ENCODE measurements at regions not wholly inside any gene's neighbourhood (a gene's known extent, or its start where the extent isn't known, plus 50 kb on each side); places are given as distances from the start of the nearest gene placed in this dataset.

- no peak for DNase-seq (ENCODE audit: low read depth, low spot score)
Measured at GRCh38 chr22:47591709-47592108, 829.3 kb downstream of the TBC1D22A start.

GRCh38 chr22:47591016-47591415 lies 828.6 kb downstream of the TBC1D22A start:
- DNase-seq (ENCODE audit: low read depth, low spot score) = no peak

DNA sequence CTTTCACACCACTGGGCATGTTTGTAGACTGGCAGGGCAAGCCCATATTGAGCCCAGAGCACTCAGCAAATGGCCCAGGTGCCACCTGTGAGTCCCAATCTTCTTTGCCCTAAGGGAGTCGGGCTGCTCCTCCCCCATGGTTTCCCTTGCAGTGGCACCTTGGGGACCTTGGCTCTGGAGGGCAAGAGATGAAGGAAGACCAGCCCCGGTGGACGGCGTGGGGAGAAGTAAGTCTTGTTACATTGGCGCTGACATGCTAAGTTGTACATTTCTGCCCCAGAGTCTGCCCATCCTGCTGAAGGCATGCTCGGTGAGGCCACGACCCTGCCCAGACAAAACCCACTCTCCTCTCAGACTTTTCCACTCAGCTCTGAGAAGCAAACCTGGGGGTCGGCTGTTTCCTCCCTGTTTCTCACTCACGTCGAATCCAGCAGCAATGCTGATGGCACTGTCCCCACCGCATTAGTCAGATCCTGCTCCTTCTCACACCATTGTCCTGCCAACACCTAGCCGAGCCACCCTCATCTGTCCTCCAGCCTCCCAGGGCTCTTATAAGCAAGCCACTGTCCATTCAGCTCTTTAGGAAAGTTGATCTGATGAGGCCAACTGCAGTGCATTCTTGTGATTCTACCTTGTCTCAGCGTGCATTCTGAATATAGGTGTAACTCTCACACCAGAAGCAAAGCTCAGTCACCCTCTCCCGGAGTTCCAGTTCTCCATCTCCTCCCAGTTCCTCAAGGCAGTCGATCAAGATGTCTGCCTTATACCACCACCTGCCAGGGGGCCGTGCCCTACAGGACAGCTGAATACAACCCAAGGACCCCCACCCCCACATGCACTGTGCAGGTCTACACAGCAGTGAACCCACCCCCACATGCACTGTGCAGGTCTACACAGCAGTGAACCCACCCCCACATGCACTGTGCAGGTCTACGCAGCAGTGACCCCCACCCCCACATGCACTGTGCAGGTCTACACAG lies 827.1 kb downstream of the TBC1D22A start:
- no peak for DNase-seq (ENCODE audit: low read depth, low spot score)

- DNase-seq (ENCODE audit: low read depth, low spot score) = no peak
Measured at GRCh38 chr22:47588578-47588960, 826.1 kb downstream of the TBC1D22A start.

GRCh38 chr22:47587861-47588577 lies 825.6 kb downstream of the TBC1D22A start:
- no peak for DNase-seq (ENCODE audit: low read depth, low spot score)

GRCh38 chr22:47587361-47587760 lies 824.9 kb downstream of the TBC1D22A start:
- DNase-seq (ENCODE audit: low read depth, low spot score) = no peak

GRCh38 chr22:47586946-47587345 lies 824.5 kb downstream of the TBC1D22A start:
- no peak for DNase-seq (ENCODE audit: low read depth, low spot score)

DNA sequence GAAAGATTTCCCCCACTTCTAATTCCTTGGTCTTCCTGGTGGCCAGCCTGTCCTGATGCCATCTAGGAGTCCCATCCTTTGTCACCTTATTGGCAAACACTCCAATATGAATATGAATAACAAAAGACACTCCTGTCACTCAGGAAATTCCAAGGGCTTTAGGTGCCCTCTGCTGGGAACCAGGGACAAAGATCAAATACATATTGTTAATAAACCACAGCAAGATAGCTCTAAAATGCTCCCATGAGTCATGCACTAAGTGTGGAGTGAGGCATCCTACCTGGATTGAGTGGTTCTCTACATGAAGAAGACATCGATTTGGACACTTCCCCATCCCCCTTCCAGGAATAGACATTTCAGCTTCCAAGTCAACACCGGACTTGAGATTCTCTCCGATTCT lies 823.6 kb downstream of the TBC1D22A start:
- no peak for DNase-seq (ENCODE audit: low read depth, low spot score)

- DNase-seq (ENCODE audit: low read depth, low spot score) = no peak
Measured at GRCh38 chr22:47583959-47584562, 821.6 kb downstream of the TBC1D22A start.

- no peak for DNase-seq (ENCODE audit: low read depth, low spot score)
Measured at GRCh38 chr22:47582067-47582466, 819.6 kb downstream of the TBC1D22A start.

GRCh38 chr22:47580121-47580520 lies 817.7 kb downstream of the TBC1D22A start:
- DNase-seq (ENCODE audit: low read depth, low spot score) = no peak

GRCh38 chr22:47576908-47577307 lies 814.5 kb downstream of the TBC1D22A start:
- no peak for DNase-seq (ENCODE audit: low read depth, low spot score)

DNA sequence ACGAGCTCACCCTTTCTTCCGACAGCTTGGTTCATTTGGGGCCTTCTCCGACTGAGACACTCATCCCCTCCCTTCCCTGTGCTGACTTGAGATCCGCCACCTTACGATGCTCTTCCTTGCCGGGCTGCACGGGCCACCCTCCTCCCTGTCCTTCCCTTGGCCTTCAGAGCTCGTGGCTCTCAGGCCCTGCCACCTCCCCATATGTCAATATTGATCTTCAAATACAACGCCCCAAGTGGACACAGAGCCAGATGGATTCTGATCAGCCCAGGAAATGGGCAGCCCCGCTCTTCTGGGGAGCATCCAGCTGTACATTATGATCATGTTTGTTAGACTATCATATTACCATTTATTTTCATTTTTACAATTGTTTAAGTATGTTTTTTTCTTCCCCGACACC lies 812.8 kb downstream of the TBC1D22A start:
- no peak for DNase-seq (ENCODE audit: low read depth, low spot score)

GRCh38 chr22:47574556-47574955 lies 812.1 kb downstream of the TBC1D22A start:
- DNase-seq (ENCODE audit: low read depth, low spot score) = no peak

GRCh38 chr22:47573141-47573540 lies 810.7 kb downstream of the TBC1D22A start:
- DNase-seq (ENCODE audit: low read depth, low spot score) = no peak

GRCh38 chr22:47572443-47572842 lies 810.0 kb downstream of the TBC1D22A start:
- no peak for DNase-seq (ENCODE audit: low read depth, low spot score)

- DNase-seq (ENCODE audit: low read depth, low spot score) = no peak
Measured at GRCh38 chr22:47571616-47572015, 809.2 kb downstream of the TBC1D22A start.

DNA sequence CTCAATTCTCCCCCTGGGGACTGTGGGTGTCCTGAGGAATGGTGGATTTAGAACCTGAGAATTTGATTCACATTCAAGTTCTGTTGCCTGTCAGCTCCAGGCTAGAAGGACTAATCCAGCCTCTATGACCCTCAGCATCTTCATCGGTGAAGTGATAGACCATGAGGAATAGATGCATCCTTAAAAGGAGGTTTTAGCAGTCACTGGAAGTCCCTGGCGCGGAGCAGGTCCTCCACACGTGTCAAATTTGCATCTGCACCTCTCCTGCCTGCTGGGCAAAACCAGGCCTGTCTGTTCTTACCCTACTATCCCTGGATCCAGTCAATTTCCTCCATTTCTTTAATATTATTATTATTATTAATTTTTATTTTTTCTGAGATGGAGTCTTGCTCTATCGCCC lies 808.4 kb downstream of the TBC1D22A start:
- no peak for DNase-seq (ENCODE audit: low read depth, low spot score)

DNA sequence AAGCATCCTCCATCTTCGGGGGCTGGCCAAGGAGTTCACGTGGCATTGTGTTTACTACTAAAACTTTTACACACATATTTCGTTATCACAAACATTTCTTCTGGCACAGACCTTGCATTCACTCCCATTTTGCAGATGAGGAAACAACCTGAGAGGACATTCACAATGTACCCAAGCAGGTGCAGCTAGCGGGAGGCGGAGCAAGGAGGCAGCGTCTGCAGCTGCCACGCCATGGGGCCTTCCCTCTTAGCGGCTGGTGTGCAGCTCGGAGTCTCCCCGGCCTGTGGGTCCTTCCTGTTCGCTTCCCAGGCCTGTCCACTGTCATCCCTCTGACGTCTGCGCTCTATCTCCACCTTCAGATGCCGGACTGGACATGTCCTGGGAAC lies 807.8 kb downstream of the TBC1D22A start:
- DNase-seq (ENCODE audit: low read depth, low spot score) = no peak

- DNase-seq (ENCODE audit: low read depth, low spot score) = no peak
Measured at GRCh38 chr22:47569389-47570299, 807.2 kb downstream of the TBC1D22A start.

- DNase-seq (ENCODE audit: low read depth, low spot score) = no peak
Measured at GRCh38 chr22:47568700-47569099, 806.2 kb downstream of the TBC1D22A start.
